GM19438 (cell line): ENCODE measurements at regions not wholly inside any gene's neighbourhood (a gene's known extent, or its start where the extent isn't known, plus 50 kb on each side); places are given as distances from the start of the nearest gene placed in this dataset.
"Not testable (repeated sequence)": the region's sequence is repeated elsewhere in the genome, so short reads cannot be mapped to it uniquely, and the experiment has no call there.

Source experiments
- ATAC-seq: cut with Tn5 transposase; IDR thresholded peaks from one replicate; pipeline ENCODE4 v1.9.1; 2021; ENCODE audit warnings: low read depth; ENCODE audit not compliant: unreplicated experiment

DNA sequence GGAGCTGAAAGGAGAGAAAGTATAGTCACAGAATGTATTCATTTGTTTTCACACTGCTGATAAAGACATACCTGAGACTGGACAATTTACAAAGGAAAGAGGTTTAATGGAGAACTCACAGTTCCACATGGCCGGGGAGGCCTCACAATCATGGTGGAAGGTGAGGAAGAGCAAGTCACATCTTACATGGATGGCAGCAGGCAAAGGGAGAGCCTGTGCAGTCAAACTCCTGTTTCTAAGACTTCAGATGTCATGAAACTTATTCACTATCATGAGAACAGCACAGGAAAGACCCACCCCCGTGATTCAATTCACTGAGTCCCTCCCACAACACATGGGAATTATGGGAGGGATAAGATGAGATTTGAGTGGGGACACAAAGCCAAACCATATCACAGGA lies 224.7 kb downstream of the LNPK start:
- ATAC-seq, result not testable (repeated sequence)

DNA sequence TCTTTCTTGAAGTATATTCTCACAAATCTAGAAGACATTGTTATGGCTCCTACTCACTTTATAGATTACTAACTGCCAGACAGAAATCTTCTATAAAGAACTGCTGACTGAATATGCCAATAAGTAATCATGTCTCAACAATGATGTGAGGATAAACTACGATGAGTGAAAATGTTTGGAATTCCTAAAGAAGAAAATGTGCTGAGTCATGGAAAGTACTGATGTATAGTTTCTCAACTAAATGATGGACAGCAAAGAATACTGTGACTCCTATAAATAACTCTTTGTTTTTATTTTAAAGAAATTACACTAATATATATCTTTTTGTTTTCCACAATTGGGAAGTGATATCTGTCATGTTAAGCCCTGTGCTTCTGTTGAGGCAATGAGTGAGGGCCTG lies 232.9 kb downstream of the LNPK start:
- ATAC-seq, result no peak

DNA sequence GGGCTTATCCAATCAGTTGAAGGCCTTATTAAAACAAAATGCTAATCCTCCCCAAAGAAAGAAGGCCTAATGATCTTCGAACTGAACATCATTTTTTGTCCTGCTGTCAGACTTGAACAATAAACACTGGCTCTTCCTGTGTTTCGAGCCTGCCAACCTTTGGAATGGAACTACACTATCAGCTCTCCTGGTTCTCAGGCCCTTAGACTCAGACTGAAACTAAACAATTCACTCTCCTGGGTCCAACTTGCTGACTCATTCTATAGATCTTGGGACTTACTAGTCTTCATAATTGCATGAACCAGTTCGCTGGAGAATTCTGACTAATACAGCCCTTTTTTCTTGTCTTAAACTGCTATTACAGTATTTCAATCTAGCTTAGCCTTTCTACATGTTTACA lies 235.2 kb downstream of the LNPK start:
- ATAC-seq, result no peak

DNA sequence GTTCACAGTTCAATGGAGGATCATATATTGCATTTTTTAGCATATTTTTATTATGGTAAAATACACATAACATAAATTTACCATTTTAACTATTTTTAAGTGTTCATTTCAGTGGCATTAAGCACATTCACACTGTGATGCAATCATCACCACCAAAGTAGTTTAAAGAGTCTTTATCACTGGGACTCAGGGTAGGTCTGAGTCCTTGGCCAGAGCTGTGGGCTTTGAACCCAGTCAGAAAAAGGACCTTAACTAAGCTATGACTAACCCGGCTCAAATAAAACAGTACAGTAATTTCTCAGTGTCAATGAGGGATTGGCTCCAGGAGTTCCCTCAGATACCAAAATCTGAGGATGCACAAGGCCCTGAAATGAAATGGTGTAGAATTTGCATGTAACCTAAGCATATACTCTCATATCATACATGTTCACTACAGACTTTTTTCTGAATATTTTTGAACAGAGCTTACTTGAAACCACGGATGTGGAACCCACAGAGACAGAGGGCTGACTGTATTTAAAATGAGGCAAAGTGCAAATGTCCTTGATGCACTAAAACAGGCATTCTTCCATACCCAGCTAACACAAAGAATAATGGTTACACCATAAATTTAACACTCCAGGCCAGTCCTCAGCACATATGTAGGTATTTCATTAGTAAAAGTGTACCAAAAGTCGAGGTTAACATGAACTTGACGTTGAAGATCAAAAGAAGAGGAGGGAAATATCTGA lies 246.2 kb downstream of the LNPK start:
- ATAC-seq, result no peak

DNA sequence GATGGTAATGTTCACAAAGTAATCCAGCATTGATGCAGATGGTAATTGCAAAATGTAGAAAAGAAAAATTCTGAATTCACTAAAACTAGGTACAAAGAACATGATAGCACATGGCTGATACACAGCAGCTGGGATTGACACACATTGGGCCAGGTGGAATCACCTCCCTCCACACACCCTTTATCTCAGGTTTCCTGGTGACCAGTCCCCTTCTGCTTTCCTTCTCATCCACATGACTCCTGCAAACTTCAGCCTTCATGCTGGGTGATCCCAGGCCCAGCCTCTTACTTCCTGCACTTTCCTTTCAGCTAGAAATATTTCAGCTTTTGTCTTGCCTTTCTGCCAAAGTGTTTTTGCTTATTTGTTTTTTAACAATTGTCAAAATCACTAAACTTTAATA lies 246.9 kb downstream of the LNPK start:
- no peak for ATAC-seq

DNA sequence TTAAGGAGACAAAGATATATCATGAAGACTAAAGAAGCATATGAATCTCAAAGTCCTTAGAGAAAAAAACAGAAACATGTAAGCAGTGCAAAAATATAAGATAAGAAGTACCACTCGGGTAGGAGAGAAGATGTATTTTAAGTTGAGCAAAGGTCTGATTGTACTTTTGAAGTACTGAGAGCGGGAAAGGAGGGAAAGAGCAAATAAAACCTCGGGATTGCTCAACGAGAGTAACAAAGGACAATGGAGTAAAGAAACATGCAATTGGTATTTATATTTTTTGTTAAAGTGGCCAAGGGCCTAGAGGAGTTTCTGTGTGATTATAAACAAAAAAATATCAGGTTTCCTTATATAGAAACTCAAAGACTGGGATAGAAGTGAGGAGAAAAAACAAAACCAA lies 251.9 kb downstream of the LNPK start:
- no peak for ATAC-seq

DNA sequence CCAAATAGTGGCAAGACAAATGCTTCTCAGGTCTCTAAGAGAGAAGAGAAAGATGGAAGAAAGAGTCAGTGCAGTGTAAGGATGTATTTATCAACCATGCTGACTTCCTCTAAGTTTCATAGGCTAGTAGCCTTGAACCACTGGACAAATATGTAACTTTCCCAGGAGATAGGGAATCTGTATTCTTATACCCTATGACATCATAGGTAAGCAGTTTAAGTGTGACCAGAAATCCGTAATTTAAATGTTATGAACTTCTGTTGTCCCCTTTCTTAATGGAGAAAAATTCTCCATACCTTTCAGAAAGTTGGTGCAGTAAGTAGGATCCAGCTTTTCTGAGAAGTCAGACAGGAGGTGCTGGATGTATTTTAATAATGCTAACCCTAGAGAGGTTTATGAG lies 256.2 kb downstream of the LNPK start:
- no peak for ATAC-seq

DNA sequence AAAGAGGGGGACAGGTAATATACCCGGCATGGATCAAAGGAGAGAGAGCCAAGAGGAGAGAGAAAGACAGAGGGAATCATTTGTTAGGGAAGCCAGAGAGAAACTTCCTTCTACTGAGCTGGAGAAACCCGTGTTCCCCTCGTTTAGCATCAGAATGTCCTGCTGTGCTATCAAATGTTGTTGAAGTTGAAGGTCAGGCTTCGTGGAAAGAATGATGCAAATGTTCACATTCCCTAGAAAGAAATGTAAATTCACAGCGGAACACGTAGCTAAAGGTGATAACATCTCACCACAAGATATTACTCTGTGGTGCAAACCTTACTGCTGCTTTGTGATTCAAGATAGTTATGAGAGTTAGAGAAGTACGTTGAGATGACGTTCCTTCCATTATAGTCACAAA lies 258.1 kb downstream of the LNPK start:
- no peak for ATAC-seq

DNA sequence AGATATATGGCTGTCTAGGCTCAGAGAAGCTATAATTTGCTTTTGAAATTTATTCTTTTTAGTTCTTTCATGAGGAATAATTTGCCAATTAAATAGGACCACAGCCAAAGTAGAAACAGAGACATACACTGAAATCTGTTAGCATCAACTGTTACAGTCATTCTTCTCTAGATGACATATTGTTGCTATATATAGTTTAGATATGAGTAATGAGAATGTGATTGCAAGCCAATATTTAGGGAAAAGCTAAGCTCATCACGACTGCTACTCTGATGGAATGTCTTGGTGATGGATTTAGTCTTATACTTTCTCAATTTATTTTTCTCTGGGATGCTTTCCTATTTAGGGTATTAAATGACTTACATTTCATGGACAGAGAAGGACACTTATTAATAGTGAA lies 259.1 kb downstream of the LNPK start:
- ATAC-seq, result no peak

DNA sequence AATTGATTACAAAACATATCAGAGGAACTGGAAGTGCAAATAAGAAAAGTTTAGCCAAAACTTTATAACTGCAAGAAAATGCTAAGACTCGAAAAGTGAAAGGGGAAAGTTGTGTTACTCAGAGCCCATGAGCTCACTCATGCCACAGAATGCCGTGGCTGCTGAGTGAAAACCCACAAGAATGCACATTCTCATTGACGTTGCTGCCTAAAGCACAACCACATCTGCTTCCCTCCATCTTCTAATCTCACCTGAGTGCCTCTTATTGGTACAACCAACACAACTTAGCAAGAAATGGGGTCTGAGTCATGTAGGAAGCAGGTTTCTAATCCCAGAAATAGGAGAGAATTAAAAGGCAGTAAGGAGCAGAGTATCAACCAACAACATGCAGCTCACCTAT lies 259.7 kb downstream of the LNPK start:
- ATAC-seq, result no peak

DNA sequence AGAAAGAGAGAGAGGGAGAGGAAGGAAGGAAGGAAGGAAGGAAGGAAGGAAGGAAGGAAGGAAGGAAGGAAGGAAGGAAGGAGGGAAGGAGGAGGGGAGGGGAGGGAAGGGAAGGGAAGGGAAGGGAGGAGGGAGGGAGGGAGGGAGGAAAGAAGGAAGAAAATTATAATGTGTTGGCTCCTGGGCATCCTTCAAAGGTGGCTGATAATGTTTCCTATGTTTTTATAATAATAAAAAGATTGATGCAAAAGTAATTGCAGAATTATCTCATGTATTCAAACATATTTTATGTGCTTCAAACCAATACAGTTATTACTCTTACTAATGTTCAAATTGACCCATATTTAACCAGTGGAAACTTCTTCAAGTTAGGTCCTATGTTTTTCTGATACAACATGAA lies 260.9 kb downstream of the LNPK start:
- ATAC-seq, result no peak

DNA sequence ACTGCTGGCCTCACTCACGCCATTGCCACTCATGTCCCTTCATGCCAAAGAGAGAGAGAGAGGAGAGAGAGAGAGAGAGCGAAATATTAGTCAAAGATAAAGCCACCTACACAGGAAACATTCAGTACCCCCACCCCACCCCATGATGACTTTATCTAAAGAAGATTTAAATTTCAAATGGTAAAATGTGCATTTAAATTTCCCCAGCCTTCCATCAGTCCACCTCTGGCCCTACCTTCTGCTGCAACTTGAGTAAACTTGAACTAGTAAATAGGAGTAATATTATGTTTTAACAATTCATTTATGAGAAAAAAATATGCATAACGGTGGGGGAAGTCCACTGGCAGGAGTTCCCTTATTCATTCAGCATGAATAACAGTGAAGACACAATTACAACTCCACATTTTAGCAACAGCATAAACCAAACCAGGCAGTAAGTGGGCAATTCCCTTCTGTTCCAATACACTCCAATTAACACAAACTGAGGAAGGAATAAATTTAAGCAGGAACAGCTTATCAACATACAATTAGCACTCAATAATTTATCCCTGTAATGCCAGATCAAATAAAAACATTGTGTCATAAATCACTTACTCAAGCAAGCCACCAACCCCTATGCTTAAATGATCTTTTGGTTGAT lies 264.2 kb downstream of the LNPK start:
- ATAC-seq, result no peak

DNA sequence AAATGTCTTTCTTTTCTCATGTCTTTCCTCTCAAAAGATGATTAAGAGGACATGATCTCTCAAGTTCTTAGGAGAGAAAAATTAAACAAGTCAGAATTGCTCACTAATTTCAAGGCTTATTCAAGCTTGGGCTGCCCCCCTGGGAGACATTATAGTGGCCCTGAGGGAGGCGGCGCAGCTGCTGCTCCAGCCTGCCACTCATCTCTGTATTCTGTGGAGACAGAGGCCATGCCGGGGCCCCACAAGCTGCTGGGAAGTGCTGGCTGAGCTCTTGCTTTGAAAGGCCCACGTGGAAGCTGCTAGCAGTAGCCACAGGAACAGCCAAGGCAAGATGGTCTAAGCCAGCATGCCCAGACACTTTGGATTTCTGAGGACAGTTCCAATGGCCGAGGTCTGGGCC lies 267.4 kb downstream of the LNPK start:
- no peak for ATAC-seq

DNA sequence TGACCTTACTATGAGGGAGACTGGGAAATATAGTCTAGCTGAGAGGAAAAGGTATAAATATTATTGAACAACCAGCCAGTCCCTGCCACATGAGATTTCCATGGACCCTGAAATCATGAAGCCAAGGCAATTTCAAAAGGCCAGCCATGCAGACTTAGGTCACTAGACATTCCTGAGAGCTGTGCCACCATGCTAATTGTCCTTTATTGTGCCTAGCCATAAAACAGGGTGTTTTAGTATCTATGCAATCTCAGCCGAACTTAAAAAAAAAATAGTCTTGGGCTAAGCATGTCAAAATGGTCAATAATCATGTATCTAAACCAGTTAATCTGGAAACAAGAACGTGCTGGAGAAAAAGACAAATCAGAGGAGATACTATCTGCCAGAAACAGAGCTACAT lies 269.5 kb downstream of the LNPK start:
- no peak for ATAC-seq

DNA sequence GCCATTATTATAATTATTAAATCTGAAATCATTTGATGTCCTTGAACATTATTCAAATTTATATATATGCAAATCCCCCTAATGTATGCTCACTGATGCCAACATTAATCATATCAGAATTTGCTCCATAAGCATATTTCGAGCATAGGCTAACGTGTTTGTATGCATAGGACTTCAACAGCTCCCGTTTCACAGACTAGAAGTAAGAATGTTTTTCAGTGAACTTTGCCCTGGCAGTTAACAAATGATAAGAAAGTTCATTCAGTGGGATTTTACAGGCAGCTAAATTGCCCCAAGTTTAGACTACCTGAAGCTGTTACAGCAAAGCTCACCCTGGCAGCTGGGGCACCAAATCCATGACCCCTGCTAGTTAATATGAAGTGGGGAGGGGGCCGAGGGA lies 272.0 kb downstream of the LNPK start:
- ATAC-seq, result no peak

DNA sequence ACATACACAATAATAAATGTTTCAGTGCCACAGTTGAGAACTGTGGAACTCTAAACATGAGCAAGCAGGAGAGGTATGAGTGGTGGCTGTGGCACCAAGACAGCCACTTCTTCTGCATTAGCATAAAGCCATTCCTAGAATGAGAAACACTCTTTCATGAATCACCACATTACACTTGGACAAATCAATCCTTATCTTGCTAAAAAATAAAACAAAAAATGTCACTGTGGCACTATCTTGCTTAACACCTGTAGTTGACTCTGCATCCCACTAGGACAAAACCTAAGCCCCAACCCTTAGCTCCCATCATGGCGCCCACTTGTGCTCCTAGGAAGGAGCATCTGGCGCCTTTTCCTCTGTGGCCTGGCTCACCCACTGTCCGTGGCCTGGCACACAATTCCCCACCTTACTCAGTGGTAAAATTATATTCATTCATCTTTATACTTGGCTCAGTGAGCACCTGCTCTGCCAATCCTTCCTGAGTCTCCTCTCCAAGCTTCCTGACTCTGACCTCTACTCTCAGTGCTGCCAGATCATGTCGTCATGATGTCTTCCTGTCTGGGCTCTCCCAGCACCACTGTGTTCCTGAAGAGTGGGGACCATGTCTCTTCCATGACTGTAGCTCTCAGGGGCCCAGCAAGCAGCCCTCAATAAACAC lies 272.9 kb downstream of the LNPK start:
- ATAC-seq, result no peak

DNA sequence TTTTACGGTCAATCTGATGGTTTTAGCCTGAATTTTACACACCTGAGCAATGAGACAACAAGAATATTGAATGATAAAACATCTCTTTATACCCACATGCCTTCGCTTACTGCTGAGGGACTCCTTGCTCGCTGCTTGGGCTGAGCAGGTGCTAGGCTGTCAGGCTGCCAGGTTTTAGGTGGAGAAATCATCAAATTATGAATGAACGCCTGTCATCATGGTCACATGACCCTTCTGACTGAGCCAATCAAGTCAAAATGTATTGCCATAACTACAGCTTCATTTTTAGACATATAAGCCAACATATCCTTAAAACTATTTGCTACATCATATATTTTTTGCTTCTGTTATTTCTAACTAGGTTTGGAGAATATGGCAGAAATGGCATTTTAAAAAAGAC lies 274.0 kb downstream of the LNPK start:
- no peak for ATAC-seq

DNA sequence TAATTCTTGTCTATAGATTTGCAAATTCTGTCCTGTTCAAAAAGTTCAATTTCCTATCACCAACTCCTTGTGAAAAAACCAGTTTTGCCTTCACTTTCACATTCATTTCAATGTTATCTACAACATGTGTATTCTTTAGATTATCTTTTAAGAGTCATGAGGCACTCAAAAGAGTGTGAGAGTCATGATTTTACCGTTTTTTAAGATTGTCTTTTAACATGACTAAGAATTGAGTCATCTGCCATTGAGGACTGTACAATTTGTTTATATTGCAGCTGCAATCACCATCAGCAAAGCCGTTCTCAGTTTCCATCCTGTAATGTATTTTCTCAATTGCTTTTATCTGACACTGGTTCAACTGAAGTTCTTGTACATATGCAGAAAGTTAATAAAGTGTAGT lies 275.8 kb downstream of the LNPK start:
- no peak for ATAC-seq

DNA sequence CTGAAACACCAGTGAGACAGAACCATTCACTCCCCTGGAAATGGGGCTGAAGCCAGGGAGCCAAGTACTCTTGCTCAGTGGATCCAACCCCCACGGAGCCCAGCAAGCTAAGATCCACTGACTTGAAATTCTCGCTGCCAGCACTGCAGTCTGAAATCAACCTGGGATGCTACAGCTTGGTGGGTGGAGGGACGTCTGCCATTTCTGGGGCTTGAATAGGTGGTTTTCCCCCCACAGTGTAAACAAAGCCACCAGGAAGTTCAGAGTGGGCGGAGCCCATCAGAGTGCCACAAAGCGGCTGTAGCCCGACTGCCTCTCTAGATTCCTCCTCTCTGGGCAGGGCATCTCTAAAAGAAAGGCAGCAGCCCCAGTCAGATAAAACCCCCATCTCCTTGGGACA lies 292.8 kb downstream of the LNPK start:
- no peak for ATAC-seq

DNA sequence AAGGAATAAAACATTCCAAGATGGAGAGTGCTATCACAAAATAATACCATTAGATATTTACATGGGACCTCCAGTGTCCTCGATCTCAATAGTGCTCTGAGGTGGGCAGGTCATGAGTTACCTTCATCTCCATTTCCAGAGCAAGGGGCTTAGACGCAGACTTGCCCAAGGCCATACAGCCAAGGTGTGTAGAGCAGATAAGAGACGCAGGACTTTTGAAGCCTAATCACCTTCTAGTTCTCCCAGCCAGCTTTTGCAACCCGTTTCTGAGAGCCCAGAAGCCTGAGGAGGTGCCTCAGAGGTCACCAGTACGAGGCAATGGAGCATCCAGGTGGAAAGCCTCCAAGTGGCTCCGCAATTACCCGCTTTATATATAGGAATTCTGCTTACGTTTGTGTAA lies 294.7 kb downstream of the LNPK start:
- no peak for ATAC-seq

DNA sequence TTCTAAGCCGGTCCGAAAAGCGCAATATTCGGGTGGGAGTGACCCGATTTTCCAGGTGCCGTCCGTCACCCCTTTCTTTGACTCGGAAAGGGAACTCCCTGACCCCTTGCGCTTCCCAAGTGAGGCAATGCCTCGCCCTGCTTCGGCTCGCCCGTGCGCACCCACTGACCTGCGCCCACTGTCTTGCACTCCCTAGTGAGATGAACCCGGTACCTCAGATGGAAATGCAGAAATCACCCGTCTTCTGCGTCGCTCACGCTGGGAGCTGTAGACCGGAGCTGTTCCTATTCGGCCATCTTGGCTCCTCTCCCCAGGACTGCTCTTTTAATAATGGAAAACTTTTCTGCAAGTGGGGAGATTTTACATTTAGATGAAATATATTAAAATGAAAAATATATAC lies 297.5 kb downstream of the LNPK start:
- ATAC-seq, result not testable (repeated sequence)

DNA sequence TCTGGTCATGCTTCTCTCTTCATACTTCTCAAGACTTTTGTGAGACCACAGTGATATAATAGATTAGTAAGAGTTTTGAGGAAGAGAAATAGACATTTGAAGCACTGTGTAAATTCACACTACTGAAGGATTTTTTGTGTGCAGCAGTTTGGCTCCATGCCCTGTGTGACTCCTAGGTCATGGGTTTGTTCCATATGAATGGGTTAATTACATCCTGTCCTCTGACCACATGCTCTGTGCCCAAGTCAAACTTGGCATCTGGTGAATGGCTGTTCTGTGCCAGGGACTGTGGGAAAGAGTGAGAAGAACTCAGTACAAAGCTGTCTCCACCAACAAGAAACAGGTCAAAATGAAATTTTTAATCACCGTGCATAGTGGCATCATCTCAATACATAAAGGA lies 304.0 kb downstream of the LNPK start:
- no peak for ATAC-seq
